Fibroblast of mammary gland (primary cell): ENCODE measurements at regions not wholly inside any gene's neighbourhood (a gene's known extent, or its start where the extent isn't known, plus 50 kb on each side); places are given as distances from the start of the nearest gene placed in this dataset.

Source experiments
- DNase-seq: peaks from one replicate; pipeline ENCODE4 v3.0.0-alpha.2; 2010; ENCODE audit warnings: low read depth
- H3K4me3 ChIP-seq: 2 replicates; pipeline ENCODE4 v1.5.1; 2011; ENCODE audit warnings: low read depth, mild to moderate bottlenecking, low read length, moderate library complexity; ENCODE audit not compliant: control insufficient read depth
- CTCF ChIP-seq: conservative IDR thresholded peaks from 2 replicates; pipeline ENCODE4 v1.5.1; 2011; ENCODE audit warnings: low read depth, low read length, inconsistent platforms; ENCODE audit not compliant: control insufficient read depth, insufficient read depth

DNA sequence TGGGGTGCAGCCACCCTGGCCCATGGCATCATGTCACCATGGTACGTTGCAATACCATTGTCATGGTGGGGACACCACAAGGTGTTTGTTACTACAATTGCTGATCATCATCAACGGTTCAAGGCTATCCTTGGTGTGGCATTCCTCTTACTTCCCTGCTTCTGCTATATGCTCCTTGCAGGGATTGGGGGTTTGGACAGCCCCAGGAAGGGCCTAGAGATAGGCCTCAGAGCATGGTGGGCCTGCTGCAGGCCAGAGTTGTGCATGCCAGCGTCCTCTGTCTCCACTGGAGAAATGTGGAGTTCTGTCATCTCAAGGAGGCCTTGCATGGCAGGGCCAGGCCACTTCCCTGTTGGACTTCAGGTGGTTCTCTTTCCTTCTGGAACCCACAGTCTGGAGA, 234.6 kb upstream of the MKI67 start:
- no peak overlapping the region for H3K4me3 ChIP-seq
- DNase-seq = no peak
- no peak for TF ChIP-seq CTCF

DNA sequence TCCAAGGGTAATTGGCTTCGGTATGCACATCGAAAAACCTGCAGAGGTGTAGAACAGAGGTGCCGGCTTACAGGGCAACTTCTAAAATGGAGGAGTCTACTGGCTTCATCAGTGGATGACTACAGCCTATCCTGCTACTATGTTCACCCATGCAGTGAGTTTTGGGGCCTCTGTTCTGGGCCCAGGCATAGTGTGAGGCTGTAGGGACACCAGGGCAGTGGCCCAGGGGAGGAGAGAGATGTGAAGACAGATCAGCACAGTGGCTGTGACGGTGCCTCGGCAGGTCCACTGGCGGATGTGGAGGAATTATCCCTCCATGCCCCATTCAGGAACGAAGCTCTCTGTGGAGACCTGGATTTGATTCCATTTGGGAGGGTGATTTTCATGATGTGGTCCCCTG, 235.3 kb upstream of the MKI67 start:
- no peak for TF ChIP-seq CTCF
- no peak for DNase-seq
- H3K4me3 ChIP-seq = no peak overlapping the region

GRCh38 chr10:128362514-128362913, 236.3 kb upstream of the MKI67 start:
- TF ChIP-seq CTCF = no peak
- no peak overlapping the region for H3K4me3 ChIP-seq
- no peak for DNase-seq

- no peak for TF ChIP-seq CTCF
- no peak for DNase-seq
- no peak overlapping the region for H3K4me3 ChIP-seq
Observed at GRCh38 chr10:128364631-128365030, 238.4 kb upstream of the MKI67 start.

GRCh38 chr10:128365156-128365725, 239.0 kb upstream of the MKI67 start:
- TF ChIP-seq CTCF = no peak
- DNase-seq = no peak
- H3K4me3 ChIP-seq = no peak overlapping the region

DNA sequence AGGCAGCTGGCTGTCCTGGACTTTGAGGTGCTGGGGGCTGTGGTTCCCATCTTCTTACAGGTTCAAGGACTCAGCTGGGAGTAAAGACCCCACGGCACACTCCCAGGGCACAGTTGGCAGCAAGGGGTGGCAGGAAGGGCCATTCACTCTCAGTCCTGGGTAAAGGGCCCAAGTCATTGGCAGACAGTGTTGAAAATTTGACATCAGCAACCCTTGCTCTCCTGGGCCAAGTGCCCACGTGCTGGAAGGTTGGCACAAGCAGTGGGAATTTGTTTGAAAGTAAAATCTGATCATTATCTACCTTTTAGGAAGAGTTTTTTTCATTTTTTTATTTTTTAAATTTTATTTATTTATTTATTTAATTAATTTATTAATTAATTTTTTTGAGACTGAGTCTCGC, 241.6 kb upstream of the MKI67 start:
- H3K4me3 ChIP-seq = no peak overlapping the region
- TF ChIP-seq CTCF = no peak
- DNase-seq = no peak

GRCh38 chr10:128369101-128369650, 243.0 kb upstream of the MKI67 start:
- no peak for TF ChIP-seq CTCF
- no peak for DNase-seq
- no peak overlapping the region for H3K4me3 ChIP-seq
